Astrocyte (in vitro differentiated cells and primary cell): ENCODE measurements at regions not wholly inside any gene's neighbourhood (a gene's known extent, or its start where the extent isn't known, plus 50 kb on each side); places are given as distances from the start of the nearest gene placed in this dataset.

ENCODE experiments used
- DNase-seq: peaks from one replicate; pipeline ENCODE4 v3.0.0-alpha.2; 2010; ENCODE audit warnings: low read depth
- FAIRE-seq: peaks from 2 replicates; lab custom pipeline; 2011; peaks lifted over from hg19 to GRCh38; lab: Jason Lieb, UNC
- H2AFZ ChIP-seq: 2 replicates; pipeline ENCODE4 v1.6.0; 2012; ENCODE audit warnings: low read depth, low read length, inconsistent platforms
- H3K27ac ChIP-seq: 2 replicates; pipeline ENCODE4 v1.5.1; 2011; ENCODE audit warnings: low read depth, low read length, inconsistent platforms
- H3K27me3 ChIP-seq: 2 replicates; pipeline ENCODE4 v1.6.0; 2011; ENCODE audit warnings: low read length, inconsistent platforms; ENCODE audit not compliant: insufficient read depth
- H3K36me3 ChIP-seq: 2 replicates; pipeline ENCODE4 v1.5.1; 2011; ENCODE audit warnings: low read length, inconsistent platforms; ENCODE audit not compliant: insufficient read depth
- H3K4me1 ChIP-seq: 2 replicates; pipeline ENCODE4 v1.5.1; 2011; ENCODE audit warnings: low read length, inconsistent platforms; ENCODE audit not compliant: insufficient read depth
- H3K4me2 ChIP-seq: 2 replicates; pipeline ENCODE4 v1.6.0; 2012; ENCODE audit warnings: low read length, inconsistent platforms
- H3K4me3 ChIP-seq: 2 replicates; pipeline ENCODE4 v1.5.1; 2011; ENCODE audit warnings: low read depth, mild to moderate bottlenecking, low read length, inconsistent platforms; ENCODE audit not compliant: insufficient read depth
- H3K79me2 ChIP-seq: 2 replicates; pipeline ENCODE4 v1.6.0; 2012; ENCODE audit warnings: mild to moderate bottlenecking, low read length, inconsistent platforms; ENCODE audit not compliant: insufficient read depth
- H3K9ac ChIP-seq: 2 replicates; pipeline ENCODE4 v1.6.0; 2012; ENCODE audit warnings: mild to moderate bottlenecking, low read length, inconsistent platforms
- H3K9me3 ChIP-seq: 2 replicates; pipeline ENCODE4 v1.5.1; 2012; ENCODE audit warnings: low read depth, mild to moderate bottlenecking, low read length, inconsistent platforms; ENCODE audit not compliant: insufficient read depth
- H4K20me1 ChIP-seq: 2 replicates; pipeline ENCODE4 v1.6.0; 2012; ENCODE audit warnings: low read length, inconsistent platforms; ENCODE audit not compliant: insufficient read depth
- H3K27ac Mint-ChIP-seq: one replicate; pipeline ENCODE4 v1.8.0; 2021; ENCODE audit warnings: mild to moderate bottlenecking, mixed read lengths; ENCODE audit not compliant: unreplicated experiment
- H3K27me3 Mint-ChIP-seq: one replicate; pipeline ENCODE4 v1.8.0; 2021; ENCODE audit warnings: low read depth, mixed read lengths; ENCODE audit not compliant: unreplicated experiment
- H3K36me3 Mint-ChIP-seq: one replicate; pipeline ENCODE4 v1.8.0; 2021; ENCODE audit warnings: low read depth, mixed read lengths; ENCODE audit not compliant: unreplicated experiment
- H3K4me1 Mint-ChIP-seq: one replicate; pipeline ENCODE4 v1.8.0; 2021; ENCODE audit warnings: low read depth, mixed read lengths; ENCODE audit not compliant: unreplicated experiment
- H3K4me3 Mint-ChIP-seq: one replicate; pipeline ENCODE4 v1.8.0; 2021; ENCODE audit warnings: mild to moderate bottlenecking, moderate library complexity, mixed read lengths; ENCODE audit not compliant: unreplicated experiment
- H3K9me3 Mint-ChIP-seq: one replicate; pipeline ENCODE4 v1.8.0; 2021; ENCODE audit warnings: mild to moderate bottlenecking, mixed read lengths; ENCODE audit not compliant: unreplicated experiment
- EZH2 ChIP-seq: IDR thresholded peaks from 2 replicates; pipeline ENCODE4 v1.6.1; 2012; ENCODE audit warnings: mild to moderate bottlenecking, low read length, inconsistent platforms; ENCODE audit not compliant: insufficient read depth
- TF ChIP-seq, protein P1 (sequence below): IDR thresholded peaks from 2 replicates; pipeline ENCODE4 v1.5.1; 2011; ENCODE audit warnings: low read depth, mild to moderate bottlenecking, inconsistent platforms, low read length, moderate library complexity; ENCODE audit not compliant: insufficient read depth

DNA sequence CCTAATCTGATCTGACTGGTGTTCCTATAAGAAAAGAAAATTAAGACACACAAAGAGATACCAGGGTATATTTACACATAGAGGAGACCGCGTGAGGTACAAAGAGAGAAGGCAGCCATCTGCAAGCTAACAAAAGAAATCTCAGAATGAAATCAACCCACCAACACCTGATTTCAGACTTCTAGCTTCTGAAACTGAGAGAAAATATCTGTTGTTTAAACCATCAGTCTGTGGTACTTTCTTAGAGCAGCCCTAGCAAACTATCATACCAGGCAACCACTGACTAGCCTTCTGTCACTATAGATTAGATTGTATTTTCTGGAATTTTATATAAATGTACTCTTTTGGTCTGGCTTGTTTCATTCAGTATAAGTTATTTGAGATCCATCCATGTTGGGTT is 779.3 kb upstream of the ACO1 start:
- H3K9me3 ChIP-seq, result no peaks in the 10 kb centered on the region
- H3K4me1 Mint-ChIP-seq, result peaks cover 10% of the 10 kb centered on the region
- H3K36me3 ChIP-seq, result no peaks in the 10 kb centered on the region
- no peak overlapping the region for H3K27ac Mint-ChIP-seq
- no peak for DNase-seq
- no peaks in the 10 kb centered on the region for H4K20me1 ChIP-seq
- no peak overlapping the region for H3K4me2 ChIP-seq
- H3K79me2 ChIP-seq, result no peaks in the 10 kb centered on the region
- no peak overlapping the region for H3K9ac ChIP-seq
- no peaks in the 10 kb centered on the region for H3K9me3 Mint-ChIP-seq
- peaks cover 9% of the 10 kb centered on the region for H3K4me1 ChIP-seq
- H3K27me3 Mint-ChIP-seq, result no peaks in the 10 kb centered on the region
- TF ChIP-seq, protein P1, sequence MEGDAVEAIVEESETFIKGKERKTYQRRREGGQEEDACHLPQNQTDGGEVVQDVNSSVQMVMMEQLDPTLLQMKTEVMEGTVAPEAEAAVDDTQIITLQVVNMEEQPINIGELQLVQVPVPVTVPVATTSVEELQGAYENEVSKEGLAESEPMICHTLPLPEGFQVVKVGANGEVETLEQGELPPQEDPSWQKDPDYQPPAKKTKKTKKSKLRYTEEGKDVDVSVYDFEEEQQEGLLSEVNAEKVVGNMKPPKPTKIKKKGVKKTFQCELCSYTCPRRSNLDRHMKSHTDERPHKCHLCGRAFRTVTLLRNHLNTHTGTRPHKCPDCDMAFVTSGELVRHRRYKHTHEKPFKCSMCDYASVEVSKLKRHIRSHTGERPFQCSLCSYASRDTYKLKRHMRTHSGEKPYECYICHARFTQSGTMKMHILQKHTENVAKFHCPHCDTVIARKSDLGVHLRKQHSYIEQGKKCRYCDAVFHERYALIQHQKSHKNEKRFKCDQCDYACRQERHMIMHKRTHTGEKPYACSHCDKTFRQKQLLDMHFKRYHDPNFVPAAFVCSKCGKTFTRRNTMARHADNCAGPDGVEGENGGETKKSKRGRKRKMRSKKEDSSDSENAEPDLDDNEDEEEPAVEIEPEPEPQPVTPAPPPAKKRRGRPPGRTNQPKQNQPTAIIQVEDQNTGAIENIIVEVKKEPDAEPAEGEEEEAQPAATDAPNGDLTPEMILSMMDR, result no peak
- TF ChIP-seq EZH2, result no peak
- H3K36me3 Mint-ChIP-seq, result no peaks in the 10 kb centered on the region
- H2AFZ ChIP-seq, result no peak overlapping the region
- no peak overlapping the region for H3K27ac ChIP-seq
- FAIRE-seq, result no peak
- no peak overlapping the region for H3K4me3 Mint-ChIP-seq
- no peak overlapping the region for H3K4me3 ChIP-seq
- H3K27me3 ChIP-seq, result no peaks in the 10 kb centered on the region

DNA sequence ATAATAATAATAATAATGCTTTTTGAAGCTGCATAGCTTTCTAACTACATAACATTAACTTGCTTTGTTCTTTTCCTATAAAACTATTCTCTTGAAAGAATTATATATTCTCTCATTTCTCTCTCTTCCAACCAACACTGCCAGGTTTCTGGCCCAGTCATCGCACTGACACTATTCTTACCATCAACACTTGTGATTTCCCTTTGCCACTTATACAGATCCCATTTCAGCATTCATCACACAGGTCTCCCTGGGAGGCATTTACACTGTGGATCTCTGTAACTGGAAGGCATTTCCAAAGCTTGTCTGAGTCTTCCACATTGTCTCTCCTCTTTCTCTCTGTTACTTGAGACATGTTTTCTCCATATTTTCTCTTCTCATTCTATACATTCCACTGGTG is 777.8 kb upstream of the ACO1 start:
- no peak for DNase-seq
- Histone ChIP-seq H3K27ac (no peak overlapping the region), H3K9ac (no peak overlapping the region), H3K79me2 (no peaks in the 10 kb centered on the region), H3K9me3 (no peaks in the 10 kb centered on the region), H3K4me3 (no peak overlapping the region), H4K20me1 (no peaks in the 10 kb centered on the region), H3K27me3 (no peaks in the 10 kb centered on the region), H3K4me1 (peaks cover 9% of the 10 kb centered on the region), H3K4me2 (no peak overlapping the region), H3K36me3 (no peaks in the 10 kb centered on the region), H2AFZ (no peak overlapping the region)
- H3K27ac Mint-ChIP-seq, result no peak overlapping the region
- peaks cover 6% of the 10 kb centered on the region for H3K4me1 Mint-ChIP-seq
- H3K27me3 Mint-ChIP-seq, result no peaks in the 10 kb centered on the region
- TF ChIP-seq EZH2, result no peak
- TF ChIP-seq, protein P1, result no peak
- no peak overlapping the region for H3K4me3 Mint-ChIP-seq
- no peak for FAIRE-seq
- H3K36me3 Mint-ChIP-seq, result no peaks in the 10 kb centered on the region
- no peaks in the 10 kb centered on the region for H3K9me3 Mint-ChIP-seq

DNA sequence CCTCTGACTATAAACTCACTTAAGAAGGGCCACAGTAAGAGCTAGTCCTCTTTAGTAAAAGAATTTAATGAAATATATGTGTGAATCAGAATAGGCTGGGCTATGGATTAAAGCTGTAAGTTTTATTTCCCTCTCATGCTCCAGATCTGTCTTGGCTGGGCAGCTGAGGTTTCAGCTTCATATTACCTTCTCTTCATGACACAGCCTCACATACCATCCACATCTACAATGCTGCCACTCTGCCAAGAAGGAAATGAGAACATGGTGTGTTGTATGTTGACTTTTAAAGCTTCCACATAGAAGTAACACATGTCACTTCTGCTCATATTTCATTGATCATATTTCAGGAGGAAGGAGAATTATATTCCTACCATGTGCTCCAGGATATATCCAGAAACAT is 776.0 kb upstream of the ACO1 start:
- Histone ChIP-seq H3K9ac (no peak overlapping the region), H2AFZ (no peak overlapping the region), H3K4me2 (no peak overlapping the region), H3K9me3 (no peaks in the 10 kb centered on the region), H3K4me1 (peaks cover 24% of the 10 kb centered on the region), H4K20me1 (no peaks in the 10 kb centered on the region), H3K79me2 (no peaks in the 10 kb centered on the region), H3K36me3 (no peaks in the 10 kb centered on the region), H3K27ac (peak overlapping the region; percentile 14), H3K4me3 (no peak overlapping the region), H3K27me3 (no peaks in the 10 kb centered on the region)
- Mint-ChIP-seq H3K4me1 (peaks cover 6% of the 10 kb centered on the region), H3K4me3 (no peak overlapping the region), H3K27ac (no peak overlapping the region), H3K27me3 (no peaks in the 10 kb centered on the region), H3K9me3 (no peaks in the 10 kb centered on the region), H3K36me3 (no peaks in the 10 kb centered on the region)
- no peak for TF ChIP-seq EZH2
- TF ChIP-seq, protein P1, result no peak
- DNase-seq, result peak; percentile 45
- no peak for FAIRE-seq
